T1000 (cell line): ENCODE measurements at regions not wholly inside any gene's neighbourhood (a gene's known extent, or its start where the extent isn't known, plus 50 kb on each side); places are given as distances from the start of the nearest gene placed in this dataset.

Experiments
- DNase-seq: peaks from one replicate; lab custom pipeline; 2025; ENCODE audit warnings: mixed read lengths; lab: John Stamatoyannopoulos, UW

- DNase-seq = no peak
Measured at GRCh38 chr3:14590569-14590968, 50.4 kb upstream of the GRIP2 start.

GRCh38 chr3:14592390-14592789, 52.2 kb upstream of the GRIP2 start:
- DNase-seq = no peak

DNA sequence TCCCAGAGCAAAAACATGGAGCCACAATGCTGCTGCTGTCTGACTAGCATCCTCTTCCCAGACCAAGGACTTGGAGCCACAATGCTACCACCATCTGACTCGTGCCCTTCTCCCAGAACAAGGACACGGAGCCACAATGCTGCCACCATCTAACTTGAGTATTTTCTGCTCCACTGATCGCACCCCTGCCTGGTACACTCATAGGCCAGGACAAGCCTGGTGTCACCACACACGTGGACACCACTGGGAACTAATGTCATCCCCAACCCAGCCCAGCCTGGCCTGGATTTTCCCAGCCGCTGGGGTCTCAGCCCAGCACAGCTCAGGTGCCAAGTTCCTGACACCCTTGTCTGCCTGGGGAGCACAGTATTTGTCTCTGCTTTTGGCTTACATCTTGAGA, 52.7 kb upstream of the GRIP2 start:
- DNase-seq = no peak

DNA sequence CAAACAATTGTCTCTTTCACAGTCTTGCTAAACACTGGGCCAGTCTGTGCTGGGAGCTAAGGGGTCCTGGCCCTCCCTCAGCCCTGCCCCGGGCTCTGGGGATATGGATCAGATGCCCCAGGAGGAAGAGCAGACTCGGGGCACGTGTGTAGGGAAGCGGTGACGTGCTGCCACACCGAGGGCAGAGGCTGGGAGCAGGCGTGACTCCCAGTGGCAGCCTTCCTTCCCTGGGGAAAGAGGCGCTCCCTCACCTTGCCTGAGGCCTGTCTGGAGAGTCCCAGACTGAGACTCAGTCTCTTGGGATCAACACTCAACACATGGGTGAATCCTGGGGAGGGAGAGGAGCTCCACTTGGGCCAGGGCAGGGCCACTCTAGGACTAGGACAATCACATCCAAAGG, 54.1 kb upstream of the GRIP2 start:
- DNase-seq = no peak

GRCh38 chr3:14595561-14595960, 55.4 kb upstream of the GRIP2 start:
- no peak for DNase-seq

DNA sequence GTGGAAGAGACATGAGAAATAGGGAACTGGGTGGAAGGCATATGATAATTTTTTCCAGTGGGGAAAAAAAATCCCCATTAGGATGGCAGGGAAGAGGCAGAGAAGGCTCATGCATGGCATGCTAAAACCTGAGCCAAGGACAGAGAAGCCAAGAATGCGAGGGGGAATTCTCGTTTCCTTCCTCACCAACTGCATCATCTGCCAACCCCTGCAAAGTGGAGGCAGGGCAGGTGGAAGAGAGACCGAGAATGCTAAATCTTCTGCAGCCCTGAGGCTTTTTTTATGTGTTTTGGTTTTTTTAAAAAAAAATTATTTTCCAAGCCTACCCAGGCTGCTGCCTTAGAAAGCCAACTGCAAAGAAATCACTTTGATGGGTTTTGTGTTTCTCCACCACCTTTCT, 54.3 kb upstream of the CCDC174 start:
- no peak for DNase-seq

DNA sequence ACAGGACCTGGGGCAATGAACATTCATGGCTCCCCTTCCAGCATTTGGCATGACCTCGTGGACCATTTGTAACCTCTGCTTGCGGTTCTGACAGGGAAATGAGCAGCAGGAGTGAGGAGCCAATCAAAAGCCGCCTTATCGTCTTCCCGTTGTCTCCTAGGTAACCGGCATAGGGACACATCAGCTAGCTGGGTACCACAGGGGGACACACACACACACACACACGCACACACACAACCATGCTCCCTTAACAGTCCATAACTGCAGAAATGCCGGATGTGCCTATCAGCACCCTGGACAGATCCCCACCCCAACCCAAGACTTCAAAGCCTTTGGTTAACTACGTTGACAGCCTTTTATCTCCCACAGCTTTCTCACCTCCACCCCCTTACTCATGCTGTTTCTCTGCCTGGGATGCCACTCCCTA, 53.4 kb upstream of the CCDC174 start:
- DNase-seq = peak; percentile 17

GRCh38 chr3:14599488-14599887, 52.1 kb upstream of the CCDC174 start:
- no peak for DNase-seq

DNA sequence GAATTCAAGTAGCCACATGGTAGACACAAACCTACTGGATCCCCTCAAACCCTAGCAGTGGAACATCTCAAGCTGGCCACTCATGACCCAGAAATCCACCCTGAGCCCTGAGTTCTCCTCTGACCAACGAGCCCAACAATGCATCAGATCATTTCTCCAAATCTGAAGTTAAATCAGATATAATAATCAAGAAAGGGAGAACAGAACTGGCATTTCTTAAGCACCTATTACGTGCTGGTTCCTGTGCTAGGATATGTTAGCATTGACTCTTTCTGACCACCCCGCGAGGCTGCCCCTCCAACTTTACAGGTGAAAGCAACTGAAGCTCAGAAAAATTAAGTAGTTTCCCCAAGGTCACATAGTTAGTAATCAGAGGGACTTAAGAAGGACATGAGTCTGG, 51.5 kb upstream of the CCDC174 start:
- no peak for DNase-seq

DNA sequence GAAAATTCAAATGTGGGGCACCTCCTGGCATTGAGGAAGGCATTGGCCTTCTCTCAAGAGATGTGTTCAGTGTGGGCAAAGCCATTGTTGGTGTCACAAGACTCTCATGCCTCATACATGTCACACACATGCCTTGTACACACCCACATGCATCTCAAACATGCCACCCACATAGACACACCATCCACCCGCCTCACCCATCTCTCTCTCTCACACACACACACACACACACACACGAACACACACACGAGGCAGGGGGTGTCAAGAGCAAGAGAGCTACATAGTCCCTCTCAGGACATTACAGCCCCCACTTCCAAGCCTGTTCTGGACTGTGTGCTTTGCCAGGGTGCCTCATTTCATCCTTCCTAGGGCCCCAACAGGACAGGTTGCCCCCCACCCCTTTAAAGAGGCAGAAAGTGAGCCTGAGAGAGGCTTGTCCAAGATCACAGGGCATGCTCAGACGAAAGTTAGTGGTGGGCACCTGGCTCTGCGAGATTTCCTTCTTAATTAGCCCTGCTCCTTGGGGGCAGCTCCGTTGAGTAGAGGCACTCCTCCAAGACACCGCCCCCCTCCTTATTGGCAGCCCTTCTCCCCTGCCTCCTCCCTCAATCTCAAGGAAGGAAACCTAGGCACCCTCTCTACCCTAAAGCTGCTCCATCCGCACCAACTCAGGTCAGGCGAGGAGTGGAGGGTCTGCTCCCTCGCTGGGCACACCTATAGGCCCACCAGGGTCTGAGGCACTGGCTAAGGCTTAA, 50.5 kb upstream of the CCDC174 start:
- no peak for DNase-seq

GRCh38 chr3:14601692-14602005, 49.9 kb upstream of the CCDC174 start:
- DNase-seq = no peak
